Embryonic facial prominence (tissue), 1 donor: ENCODE measurements at regions not wholly inside any gene's neighbourhood (a gene's known extent, or its start where the extent isn't known, plus 50 kb on each side); places are given as distances from the start of the nearest gene placed in this dataset.

Experiments used
- DNase-seq: peaks from one replicate; pipeline ENCODE4 v3.0.0-alpha.2; 2016; ENCODE audit errors: extremely low spot score

GRCh38 chr3:135865553-135865952 is 100.0 kb upstream of the PPP2R3A start:
- no peak for DNase-seq

GRCh38 chr3:135867911-135868310 is 97.6 kb upstream of the PPP2R3A start:
- DNase-seq = no peak

GRCh38 chr3:135868801-135869200 is 96.7 kb upstream of the PPP2R3A start:
- no peak for DNase-seq

DNA sequence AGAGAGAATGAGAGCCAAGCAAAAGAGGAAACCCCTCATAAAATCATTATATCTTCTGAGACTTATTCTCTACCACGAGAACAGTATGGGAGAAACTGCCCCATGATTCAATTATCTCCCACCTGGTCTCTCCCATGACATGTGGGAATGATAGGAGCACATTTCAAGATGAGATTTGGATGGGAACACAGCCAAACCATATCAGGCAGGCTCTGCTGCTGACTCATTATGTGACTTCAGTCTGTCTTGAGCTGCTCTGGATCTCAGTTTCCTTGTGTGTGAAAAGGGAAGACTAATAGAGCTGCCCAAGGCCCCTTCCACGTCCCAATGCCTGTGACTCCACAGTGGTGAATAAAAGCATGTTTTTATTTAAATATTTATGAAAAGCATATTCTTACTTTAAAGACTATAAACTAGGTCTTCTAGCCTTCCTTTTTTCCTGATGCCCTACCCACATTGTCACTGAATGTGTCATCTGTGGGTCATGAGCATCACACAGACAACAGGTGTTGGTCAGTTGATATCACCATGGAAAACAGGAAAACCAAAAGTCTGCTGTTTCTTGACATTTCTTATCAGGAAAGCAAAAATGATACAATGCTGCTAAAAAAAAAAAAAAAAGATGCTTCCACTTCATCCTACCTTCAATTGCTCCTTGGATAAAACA is 96.0 kb upstream of the PPP2R3A start:
- DNase-seq = no peak

GRCh38 chr3:135871311-135871710 is 94.2 kb upstream of the PPP2R3A start:
- DNase-seq = no peak

DNA sequence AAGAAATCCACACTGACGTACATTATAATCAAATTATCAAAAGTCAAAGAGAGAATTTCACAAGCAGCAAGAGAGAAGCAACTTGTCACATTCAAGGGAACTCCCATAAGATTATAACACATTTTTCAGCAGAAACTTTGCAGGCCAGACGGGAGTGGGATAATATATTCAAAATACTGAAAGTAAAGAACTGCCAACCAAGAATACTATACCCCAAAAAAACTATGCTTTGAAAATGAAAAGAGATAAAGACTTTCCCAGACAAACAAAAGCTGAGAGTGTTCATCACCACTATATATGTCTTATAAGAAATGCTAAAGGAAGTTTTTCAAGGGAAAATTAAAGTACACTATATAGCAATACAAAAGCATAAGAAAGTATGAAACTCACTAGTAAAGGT is 91.5 kb upstream of the PPP2R3A start:
- no peak for DNase-seq

DNA sequence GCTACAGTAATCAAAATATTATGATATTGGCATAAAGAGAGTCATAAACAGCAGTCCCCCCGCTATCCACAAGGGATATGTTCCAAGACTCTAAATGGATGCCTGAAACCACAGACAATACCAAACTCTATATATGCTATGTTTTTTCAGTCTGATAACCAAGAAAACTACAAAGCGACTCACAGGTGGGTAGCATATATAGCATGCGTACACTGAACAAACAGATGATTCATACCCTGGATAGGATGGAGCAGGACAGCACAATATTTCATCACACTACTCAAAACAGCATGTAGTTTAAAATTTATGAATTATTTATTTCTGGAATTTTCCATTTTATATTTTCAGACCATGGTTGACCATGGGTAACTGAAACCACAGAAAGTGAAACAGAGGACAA is 87.0 kb upstream of the PPP2R3A start:
- no peak for DNase-seq

DNA sequence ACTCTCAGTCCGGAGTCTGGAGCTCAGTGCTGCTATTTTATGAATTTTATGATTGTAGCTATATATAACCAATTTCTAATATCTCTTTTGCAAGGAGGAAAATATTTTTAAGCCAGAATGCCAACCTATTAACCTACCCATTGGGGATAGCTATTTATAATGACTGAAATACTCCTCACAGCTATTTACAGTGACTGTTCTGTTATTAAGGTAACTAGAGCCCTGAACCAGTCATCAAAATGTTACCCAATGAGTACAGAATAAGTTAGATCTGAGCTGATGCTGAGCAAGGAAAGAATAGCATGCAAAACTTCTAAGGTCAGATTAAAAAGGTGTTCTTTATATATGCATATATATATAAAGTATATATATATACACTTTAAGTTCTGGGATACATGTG is 79.6 kb upstream of the PPP2R3A start:
- no peak for DNase-seq

- no peak for DNase-seq
Measured at GRCh38 chr3:135887220-135887619, 78.3 kb upstream of the PPP2R3A start.

GRCh38 chr3:135889443-135889842 is 76.1 kb upstream of the PPP2R3A start:
- no peak for DNase-seq

DNA sequence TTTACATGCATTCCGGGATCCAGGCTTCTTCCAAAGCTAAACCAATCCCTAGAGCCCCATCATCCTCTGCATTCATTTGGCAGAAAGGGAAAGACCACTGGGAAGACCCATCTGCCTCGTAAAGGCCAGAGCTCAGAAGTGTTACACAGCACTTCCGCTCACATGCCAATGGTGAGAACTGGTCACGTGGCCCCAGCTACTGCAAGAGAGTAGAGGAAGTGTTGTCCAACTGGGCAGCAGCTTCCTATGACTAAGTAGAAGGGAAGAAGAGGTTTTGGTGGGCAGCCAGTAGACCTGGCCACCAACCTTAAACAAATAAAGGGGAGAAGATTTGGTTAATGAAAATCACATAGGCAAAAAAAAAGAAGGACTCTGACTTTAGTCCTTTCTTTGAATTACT is 74.4 kb upstream of the PPP2R3A start:
- no peak for DNase-seq

- DNase-seq = peak; percentile 29
Measured at GRCh38 chr3:135895106-135895733, 70.3 kb upstream of the PPP2R3A start.

DNA sequence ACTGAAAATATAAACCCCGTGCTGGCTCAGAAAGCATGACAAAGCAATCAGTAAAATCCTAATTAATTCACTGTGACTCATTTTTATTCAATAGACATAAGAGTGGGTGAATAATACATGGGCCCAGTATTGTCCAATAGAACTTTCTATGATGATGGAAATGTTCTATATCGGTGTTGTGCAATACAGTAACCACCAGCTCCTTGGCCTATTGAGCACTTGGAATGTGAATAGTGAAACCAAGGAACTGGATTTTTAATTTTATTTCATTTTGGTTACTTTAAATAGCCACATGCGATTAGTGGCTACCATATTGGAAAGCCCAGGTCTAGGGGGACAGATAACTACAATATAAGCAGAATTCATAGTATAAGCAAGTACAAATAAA is 69.8 kb upstream of the PPP2R3A start:
- DNase-seq = no peak

DNA sequence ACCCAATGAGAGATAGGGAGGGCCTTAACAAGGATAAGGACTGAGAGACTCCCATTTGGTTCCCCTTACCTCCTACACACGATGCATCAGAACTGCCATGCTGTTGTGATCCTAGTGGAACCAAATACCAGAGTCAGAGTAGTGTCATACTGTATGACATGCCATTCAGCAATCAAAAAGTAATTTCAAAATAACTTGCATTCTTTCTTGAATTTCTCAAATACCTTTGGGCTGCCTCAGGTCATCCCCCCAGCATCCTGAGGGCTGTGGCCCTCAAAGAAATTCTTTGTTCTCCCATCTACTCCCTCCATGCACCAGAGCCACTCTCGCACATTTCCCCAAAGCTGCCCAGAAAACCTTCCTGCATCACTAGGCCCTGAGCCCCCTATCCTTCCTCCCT is 68.9 kb upstream of the PPP2R3A start:
- no peak for DNase-seq

GRCh38 chr3:135897715-135898114 is 67.8 kb upstream of the PPP2R3A start:
- no peak for DNase-seq

GRCh38 chr3:135898774-135899173 is 66.8 kb upstream of the PPP2R3A start:
- no peak for DNase-seq

- DNase-seq = no peak
Measured at GRCh38 chr3:135905058-135905724, 60.3 kb upstream of the PPP2R3A start.

GRCh38 chr3:135907422-135908165 is 57.9 kb upstream of the PPP2R3A start:
- DNase-seq = no peak

- no peak for DNase-seq
Measured at GRCh38 chr3:135908225-135908624, 57.3 kb upstream of the PPP2R3A start.

GRCh38 chr3:135908737-135909136 is 56.8 kb upstream of the PPP2R3A start:
- no peak for DNase-seq

- DNase-seq = no peak
Measured at GRCh38 chr3:135911110-135911509, 54.4 kb upstream of the PPP2R3A start.

DNA sequence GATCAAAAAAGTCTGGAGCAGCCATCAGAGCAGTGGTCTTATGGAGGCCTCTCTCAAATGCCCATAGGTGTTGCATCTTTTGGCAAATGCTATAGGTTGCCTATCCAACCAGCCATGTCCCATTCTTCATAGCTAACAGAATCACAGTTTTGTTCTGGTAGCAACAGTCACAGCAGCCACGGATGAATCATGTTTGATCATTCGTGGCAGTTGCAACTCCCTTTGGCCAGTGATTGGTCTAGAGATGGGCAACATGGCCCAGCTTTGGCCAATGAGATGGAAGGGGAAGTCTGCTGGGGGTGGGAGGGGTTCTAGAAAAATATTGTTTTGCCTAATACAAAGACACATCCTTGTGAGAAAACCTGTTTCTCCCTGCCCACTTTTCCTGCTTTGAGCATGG is 50.3 kb upstream of the PPP2R3A start:
- DNase-seq = no peak
